ENCODE measurements at regions not wholly inside any gene's neighbourhood (a gene's known extent, or its start where the extent isn't known, plus 50 kb on each side); places are given as distances from the start of the nearest gene placed in this dataset.

DNA sequence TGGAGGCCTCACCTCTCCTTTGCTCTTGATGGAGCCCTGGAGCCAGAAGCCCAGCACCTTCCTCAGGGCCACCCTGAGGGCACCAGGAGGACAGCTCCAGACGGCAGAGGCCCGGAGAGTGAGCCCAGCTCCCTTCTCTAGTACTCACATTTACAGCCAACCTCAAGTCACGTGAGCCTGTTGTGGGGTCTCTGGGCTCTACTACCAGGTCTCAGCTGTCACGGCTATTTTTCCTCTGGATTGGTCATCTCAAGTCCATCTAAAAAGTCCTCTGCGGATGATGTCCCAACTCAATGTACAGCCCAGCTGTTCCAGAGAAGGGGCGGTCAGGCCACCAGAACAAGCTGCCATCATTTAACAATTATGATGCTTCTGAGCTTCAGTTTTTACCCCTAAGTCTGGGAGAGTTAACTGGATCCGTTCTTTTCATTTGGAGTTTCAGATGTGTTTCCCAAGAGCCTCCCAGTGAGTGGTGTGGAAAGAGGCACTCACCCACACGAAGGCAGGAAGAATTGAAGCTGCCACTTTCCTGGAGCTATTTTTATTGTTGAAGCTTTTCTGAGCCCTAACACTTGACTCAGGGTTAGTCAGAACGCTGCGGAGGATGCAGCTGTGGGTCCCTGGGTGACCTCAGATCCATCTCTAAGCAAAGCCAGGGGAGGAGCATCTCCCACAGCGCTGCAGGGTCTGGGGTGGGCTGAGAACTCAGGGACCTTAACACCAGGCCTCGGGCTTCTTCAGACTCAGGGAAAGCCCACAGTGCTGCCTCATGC lies 143.5 kb upstream of the UBL3 start:
- no peak for TF ChIP-seq EZH2 (IDR thresholded peaks at IDR 0.05; ENCODE audit: insufficient read depth, poor library complexity, severe bottlenecking)
- TF ChIP-seq EZH2phosphoT487 (IDR thresholded peaks at IDR 0.05; ENCODE audit: insufficient read depth, low read depth), result no peak
